HG03575 (cell line): ENCODE measurements at regions not wholly inside any gene's neighbourhood (a gene's known extent, or its start where the extent isn't known, plus 50 kb on each side); places are given as distances from the start of the nearest gene placed in this dataset.

Experiments used
- ATAC-seq: cut with Tn5 transposase; IDR thresholded peaks from one replicate; pipeline ENCODE4 v1.9.1; 2021; ENCODE audit not compliant: unreplicated experiment, insufficient number of reproducible peaks, low FRiP score; ENCODE audit errors: extremely low read depth

DNA sequence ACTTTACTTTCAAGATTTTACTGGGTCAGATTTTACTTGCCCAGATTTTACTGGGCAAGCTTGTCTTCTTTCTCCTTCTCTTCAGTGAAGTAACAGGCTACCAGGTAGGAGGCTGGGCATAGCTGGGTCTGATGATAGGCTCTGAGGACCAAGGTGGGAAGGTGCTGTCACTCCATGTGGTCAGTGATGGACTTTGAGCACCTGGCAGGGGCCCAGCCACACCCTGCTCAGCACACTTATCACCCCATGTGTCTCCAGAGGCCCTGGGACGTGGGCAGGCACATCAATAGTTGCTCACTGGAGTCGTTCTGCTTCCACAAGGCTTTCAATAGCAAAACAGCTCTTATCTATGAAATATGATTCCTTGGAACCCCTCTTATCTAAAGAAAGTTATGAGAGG lies 70.5 kb upstream of the GPR26 start:
- no peak for ATAC-seq

- ATAC-seq, result no peak
Measured at GRCh38 chr10:123597676-123598075, 68.5 kb upstream of the GPR26 start.

DNA sequence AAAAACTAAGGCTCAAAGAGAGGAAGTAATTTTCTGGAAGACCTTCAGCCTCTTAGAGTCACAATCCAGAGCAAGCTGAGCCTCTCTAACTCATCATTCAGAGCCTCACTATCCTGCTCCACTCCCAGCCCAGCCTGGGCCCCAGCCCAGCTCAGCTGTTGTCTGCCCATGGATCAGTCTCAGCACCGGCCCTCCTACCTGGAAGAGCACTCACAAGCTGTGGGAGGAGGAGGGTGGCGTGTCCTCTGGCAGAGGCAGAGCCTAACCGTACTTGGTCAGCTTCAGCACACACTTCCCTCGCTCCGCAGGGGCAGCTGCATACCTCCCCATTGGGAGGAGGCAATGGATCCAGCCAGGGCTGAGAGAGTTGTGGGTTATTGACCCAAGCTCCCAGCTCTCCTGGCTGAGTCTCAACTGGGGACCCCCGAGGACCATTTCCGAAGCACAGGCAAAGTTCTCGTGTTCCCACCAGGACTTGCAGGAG lies 66.7 kb upstream of the GPR26 start:
- ATAC-seq, result no peak

GRCh38 chr10:123600177-123600576 lies 66.0 kb upstream of the GPR26 start:
- no peak for ATAC-seq

DNA sequence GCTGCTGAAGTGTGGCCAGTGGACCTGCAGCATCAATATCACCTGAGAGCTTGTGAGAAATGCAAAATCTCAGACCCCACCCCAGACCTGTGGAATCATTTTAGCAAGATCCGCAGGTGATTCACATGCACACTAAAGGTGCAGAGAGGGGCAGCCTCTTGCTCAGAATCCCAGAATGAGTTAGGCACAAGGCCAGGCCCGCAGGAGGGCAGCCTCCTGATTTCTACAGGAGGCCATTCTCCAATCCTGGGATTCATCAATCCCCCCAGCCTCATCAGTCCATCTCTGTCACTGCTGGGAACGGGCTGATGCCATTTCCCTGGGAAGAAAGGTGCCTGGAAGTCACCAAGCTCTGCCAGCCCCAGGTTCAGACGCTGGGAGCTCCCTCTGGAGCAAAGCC lies 63.0 kb upstream of the GPR26 start:
- ATAC-seq, result no peak

GRCh38 chr10:123604506-123604905 lies 61.6 kb upstream of the GPR26 start:
- no peak for ATAC-seq

GRCh38 chr10:123606006-123606405 lies 60.1 kb upstream of the GPR26 start:
- no peak for ATAC-seq

GRCh38 chr10:123606955-123607354 lies 59.2 kb upstream of the GPR26 start:
- no peak for ATAC-seq

- no peak for ATAC-seq
Measured at GRCh38 chr10:123607386-123607785, 58.8 kb upstream of the GPR26 start.

- ATAC-seq, result no peak
Measured at GRCh38 chr10:123608047-123608446, 58.1 kb upstream of the GPR26 start.

GRCh38 chr10:123611243-123611642 lies 54.9 kb upstream of the GPR26 start:
- ATAC-seq, result no peak

- no peak for ATAC-seq
Measured at GRCh38 chr10:123611876-123612275, 54.3 kb upstream of the GPR26 start.

- no peak for ATAC-seq
Measured at GRCh38 chr10:123613346-123613850, 52.8 kb upstream of the GPR26 start.

- ATAC-seq, result no peak
Measured at GRCh38 chr10:123614888-123615287, 51.3 kb upstream of the GPR26 start.
